H9 (cell line): ENCODE measurements at regions not wholly inside any gene's neighbourhood (a gene's known extent, or its start where the extent isn't known, plus 50 kb on each side); places are given as distances from the start of the nearest gene placed in this dataset.

Experiments
- DNase-seq: peaks from one replicate; pipeline ENCODE4 v3.0.0-alpha.2; 2017
- H2AFZ ChIP-seq: one replicate; pipeline ENCODE4 v1.6.1; 2013; ENCODE audit warnings: mild to moderate bottlenecking, low read length, control low read depth, moderate library complexity
- H2AK5ac ChIP-seq: 2 replicates; pipeline ENCODE4 v1.6.1; 2013; ENCODE audit warnings: low read length, control low read depth, mixed read lengths; ENCODE audit not compliant: insufficient read length
- H2BK120ac ChIP-seq: one replicate; pipeline ENCODE4 v1.6.1; 2013; ENCODE audit warnings: low read depth, mild to moderate bottlenecking, low read length, control low read depth, inconsistent platforms; ENCODE audit not compliant: poor library complexity, severe bottlenecking
- H2BK12ac ChIP-seq: 2 replicates; pipeline ENCODE4 v1.6.1; 2013; ENCODE audit warnings: low read length, control low read depth, mixed read lengths, low read depth; ENCODE audit not compliant: insufficient read length
- H2BK15ac ChIP-seq: 2 replicates; pipeline ENCODE4 v1.6.1; 2013; ENCODE audit warnings: low read depth, low read length, control low read depth
- H2BK20ac ChIP-seq: one replicate; pipeline ENCODE4 v1.6.1; 2013; ENCODE audit warnings: low read depth, mild to moderate bottlenecking, low read length, control low read depth, inconsistent platforms; ENCODE audit not compliant: poor library complexity, severe bottlenecking
- H2BK5ac ChIP-seq: 2 replicates; pipeline ENCODE4 v1.6.1; 2013; ENCODE audit warnings: low read length, control low read depth, mixed read lengths; ENCODE audit not compliant: insufficient read length
- H3K14ac ChIP-seq: 2 replicates; pipeline ENCODE4 v1.6.1; 2013; ENCODE audit warnings: low read length, control low read depth; ENCODE audit not compliant: insufficient read depth
- H3K18ac ChIP-seq: 2 replicates; pipeline ENCODE4 v1.6.1; 2013; ENCODE audit warnings: low read depth, mild to moderate bottlenecking, mixed read lengths, low read length, control low read depth; ENCODE audit not compliant: insufficient read length
- H3K23ac ChIP-seq: 2 replicates; pipeline ENCODE4 v1.6.1; 2013; ENCODE audit warnings: low read length, control low read depth, mixed read lengths, low read depth; ENCODE audit not compliant: insufficient read length
- H3K23me2 ChIP-seq: 2 replicates; pipeline ENCODE4 v1.6.1; 2013; ENCODE audit warnings: low read depth, mild to moderate bottlenecking, mixed read lengths, low read length, control low read depth; ENCODE audit not compliant: insufficient read length, poor library complexity, severe bottlenecking
- H3K27ac ChIP-seq: 2 replicates; pipeline ENCODE4 v1.5.1; 2013; ENCODE audit warnings: low read length, control low read depth, mixed read lengths, low read depth; ENCODE audit not compliant: insufficient read length
- H3K27me3 ChIP-seq: 2 replicates; pipeline ENCODE4 v1.6.1; 2013; ENCODE audit warnings: low read length, control low read depth, inconsistent platforms; ENCODE audit not compliant: insufficient read depth
- H3K4ac ChIP-seq: 2 replicates; pipeline ENCODE4 v1.6.1; 2013; ENCODE audit warnings: low read depth, mild to moderate bottlenecking, control low read depth, inconsistent platforms, low read length, moderate library complexity
- H3K4me1 ChIP-seq: 2 replicates; pipeline ENCODE4 v1.6.1; 2013; ENCODE audit warnings: low read length, control low read depth, inconsistent platforms; ENCODE audit not compliant: insufficient read depth
- H3K4me2 ChIP-seq: 2 replicates; pipeline ENCODE4 v1.6.1; 2013; ENCODE audit warnings: low read length, control low read depth, mixed read lengths; ENCODE audit not compliant: insufficient read length, insufficient read depth
- H3K56ac ChIP-seq: 2 replicates; pipeline ENCODE4 v1.6.1; 2013; ENCODE audit warnings: low read depth, mild to moderate bottlenecking, mixed read lengths, low read length, control low read depth; ENCODE audit not compliant: insufficient read length
- H3K79me1 ChIP-seq: 2 replicates; pipeline ENCODE4 v1.6.1; 2013; ENCODE audit warnings: low read depth, mild to moderate bottlenecking, moderate library complexity, low read length, control low read depth, inconsistent platforms; ENCODE audit not compliant: insufficient read depth, poor library complexity, severe bottlenecking
- H3K79me2 ChIP-seq: 2 replicates; pipeline ENCODE4 v1.6.1; 2013; ENCODE audit warnings: low read length, control low read depth, inconsistent platforms; ENCODE audit not compliant: insufficient read depth
- H3K9ac ChIP-seq: 2 replicates; pipeline ENCODE4 v1.6.1; 2013; ENCODE audit warnings: low read length, control low read depth, mixed read lengths; ENCODE audit not compliant: insufficient read length; ENCODE audit errors: extremely low read depth
- H3K9me3 ChIP-seq: one replicate; pipeline ENCODE4 v1.6.1; 2013; ENCODE audit warnings: low read depth, low read length, inconsistent platforms; ENCODE audit not compliant: control insufficient read depth
- H3T11ph ChIP-seq: one replicate; pipeline ENCODE4 v1.6.1; 2013; ENCODE audit warnings: mild to moderate bottlenecking, low read length, control low read depth, inconsistent platforms
- H4K20me1 ChIP-seq: one replicate; pipeline ENCODE4 v1.6.1; 2013; ENCODE audit not compliant: control insufficient read depth, insufficient read length, insufficient read depth
- H4K5ac ChIP-seq: 2 replicates; pipeline ENCODE4 v1.6.1; 2013; ENCODE audit warnings: low read depth, mild to moderate bottlenecking, mixed read lengths, low read length, control low read depth; ENCODE audit not compliant: insufficient read length
- H4K8ac ChIP-seq: replicated peaks from 2 replicates; pipeline ENCODE4 v1.6.1; 2013; ENCODE audit warnings: low read length, control low read depth, mixed read lengths, low read depth; ENCODE audit not compliant: insufficient read length
- H4K91ac ChIP-seq: 2 replicates; pipeline ENCODE4 v1.6.1; 2013; ENCODE audit warnings: low read depth, mild to moderate bottlenecking, moderate library complexity, mixed read lengths, low read length, control low read depth; ENCODE audit not compliant: insufficient read length
- H3K27ac Mint-ChIP-seq, 3 experiments: 2 replicates in 2 of 3; 3 replicates in 1 of 3; pipeline ENCODE4 v1.8.0; 2020 to 2021; ENCODE audit warnings: mixed read lengths in 3 of 3, mild to moderate bottlenecking in 1 of 3, moderate library complexity in 1 of 3
- H3K27me3 Mint-ChIP-seq: 2 replicates; pipeline ENCODE4 v1.8.0; 2021; ENCODE audit warnings: low read depth, mild to moderate bottlenecking, moderate library complexity, mixed read lengths
- H3K36me3 Mint-ChIP-seq, 3 experiments: 2 replicates in 2 of 3; 3 replicates in 1 of 3; pipeline ENCODE4 v1.8.0; 2020 to 2021; ENCODE audit warnings: low read depth in 3 of 3, mixed read lengths in 3 of 3; ENCODE audit not compliant: insufficient read depth in 1 of 3
- H3K4me1 Mint-ChIP-seq, 2 experiments: 2 replicates each; pipeline ENCODE4 v1.8.0; 2020; ENCODE audit warnings: mixed read lengths in 2 of 2
- H3K4me3 Mint-ChIP-seq, 2 experiments: 2 replicates in 1 of 2; 3 replicates in 1 of 2; pipeline ENCODE4 v1.8.0; 2020 to 2021; ENCODE audit warnings: mild to moderate bottlenecking in 2 of 2, mixed read lengths in 2 of 2, moderate library complexity in 1 of 2
- H3K9me3 Mint-ChIP-seq, 2 experiments: 2 replicates in 1 of 2; 3 replicates in 1 of 2; pipeline ENCODE4 v1.8.0; 2020; ENCODE audit warnings: mild to moderate bottlenecking in 2 of 2, mixed read lengths in 2 of 2, moderate library complexity in 1 of 2
- WGBS: extraction: QIAGEN DNeasy Blood & Tissue Kit; methylation state at CpG from one replicate; pipeline ENCODE4 v1.1.7; 2013; ENCODE audit warnings: missing lambda C conversion rate, low lambda C conversion rate, mixed read lengths; ENCODE audit not compliant: insufficient read length; ENCODE audit errors: extremely low coverage; 5-methylcytosine and 5-hydroxymethylcytosine counted together
- TF ChIP-seq, protein P1 (sequence below): fragments of 200-600 bp; sonication (generic); conservative IDR thresholded peaks from 3 replicates; pipeline ENCODE4 v1.8.0; 2021; ENCODE audit warnings: antibody characterized with exemption, mild to moderate bottlenecking

GRCh38 chr2:2575181-2575577 lies 244.1 kb upstream of the MYT1L start:
- no peak overlapping the region for H3K4ac ChIP-seq
- no peak for DNase-seq
- TF ChIP-seq, protein P1, sequence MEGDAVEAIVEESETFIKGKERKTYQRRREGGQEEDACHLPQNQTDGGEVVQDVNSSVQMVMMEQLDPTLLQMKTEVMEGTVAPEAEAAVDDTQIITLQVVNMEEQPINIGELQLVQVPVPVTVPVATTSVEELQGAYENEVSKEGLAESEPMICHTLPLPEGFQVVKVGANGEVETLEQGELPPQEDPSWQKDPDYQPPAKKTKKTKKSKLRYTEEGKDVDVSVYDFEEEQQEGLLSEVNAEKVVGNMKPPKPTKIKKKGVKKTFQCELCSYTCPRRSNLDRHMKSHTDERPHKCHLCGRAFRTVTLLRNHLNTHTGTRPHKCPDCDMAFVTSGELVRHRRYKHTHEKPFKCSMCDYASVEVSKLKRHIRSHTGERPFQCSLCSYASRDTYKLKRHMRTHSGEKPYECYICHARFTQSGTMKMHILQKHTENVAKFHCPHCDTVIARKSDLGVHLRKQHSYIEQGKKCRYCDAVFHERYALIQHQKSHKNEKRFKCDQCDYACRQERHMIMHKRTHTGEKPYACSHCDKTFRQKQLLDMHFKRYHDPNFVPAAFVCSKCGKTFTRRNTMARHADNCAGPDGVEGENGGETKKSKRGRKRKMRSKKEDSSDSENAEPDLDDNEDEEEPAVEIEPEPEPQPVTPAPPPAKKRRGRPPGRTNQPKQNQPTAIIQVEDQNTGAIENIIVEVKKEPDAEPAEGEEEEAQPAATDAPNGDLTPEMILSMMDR, result no peak
- Mint-ChIP-seq H3K9me3 (no peaks in the 10 kb centered on the region), H3K36me3 (no peaks in the 10 kb centered on the region), H3K27ac (no peak overlapping the region), H3K4me1 (peaks cover 2 to 3% of the 10 kb centered on the region in 2 experiments; a peak in 1 of 4 replicates), H3K4me3 (no peak overlapping the region), H3K27me3 (no peaks in the 10 kb centered on the region; the same call in none of the 2 replicates)
- no peaks in the 10 kb centered on the region for H4K20me1 ChIP-seq
- no peaks in the 10 kb centered on the region for H3K79me1 ChIP-seq
- H3K18ac ChIP-seq, result no peak overlapping the region
- H3K79me2 ChIP-seq, result no peaks in the 10 kb centered on the region
- H3K4me2 ChIP-seq, result no peak overlapping the region
- H2AFZ ChIP-seq, result no peak overlapping the region
- H3K4me1 ChIP-seq, result no peaks in the 10 kb centered on the region
- H2BK12ac ChIP-seq, result no peak overlapping the region
- H3K23ac ChIP-seq, result no peak overlapping the region
- no peak overlapping the region for H2BK15ac ChIP-seq
- H3T11ph ChIP-seq, result no peak overlapping the region
- peaks cover 4% of the 10 kb centered on the region for H3K9me3 ChIP-seq
- H2BK5ac ChIP-seq, result no peak overlapping the region
- H2AK5ac ChIP-seq, result no peak overlapping the region
- no peak overlapping the region for H4K5ac ChIP-seq
- H3K9ac ChIP-seq, result no peak overlapping the region
- H3K27me3 ChIP-seq, result no peaks in the 10 kb centered on the region
- H4K8ac ChIP-seq, result no peak overlapping the region
- no peak overlapping the region for H4K91ac ChIP-seq
- H3K27ac ChIP-seq, result no peak overlapping the region
- WGBS, result no CpG with 5 or more reads among the region's 10 CpGs
- H2BK120ac ChIP-seq, result no peak overlapping the region
- no peak overlapping the region for H3K56ac ChIP-seq
- H3K23me2 ChIP-seq, result no peaks in the 10 kb centered on the region
- no peak overlapping the region for H2BK20ac ChIP-seq
- no peak overlapping the region for H3K14ac ChIP-seq
